GM23248 (cell line): ENCODE measurements at regions not wholly inside any gene's neighbourhood (a gene's known extent, or its start where the extent isn't known, plus 50 kb on each side); places are given as distances from the start of the nearest gene placed in this dataset.

Experiments
- DNase-seq: peaks from one replicate; pipeline ENCODE4 v3.0.0-alpha.2; 2015
- H2AFZ ChIP-seq: fragments of 200-600 bp; sonication (generic); 2 replicates; pipeline ENCODE4 v1.6.1; 2016; ENCODE audit warnings: antibody characterized with exemption
- H3F3A ChIP-seq: fragments of 200-600 bp; sonication (generic); 2 replicates; pipeline ENCODE4 v1.6.1; 2016; ENCODE audit warnings: mild to moderate bottlenecking, antibody characterized with exemption, mixed run types; ENCODE audit not compliant: insufficient read depth
- H3K27ac ChIP-seq: fragments of 200-600 bp; sonication (generic); 2 replicates; pipeline ENCODE4 v1.5.1; 2016; ENCODE audit warnings: mild to moderate bottlenecking
- H3K27me3 ChIP-seq: fragments of 200-600 bp; sonication (generic); replicated peaks from 2 replicates; pipeline ENCODE4 v1.6.1; 2016; ENCODE audit warnings: mild to moderate bottlenecking; ENCODE audit not compliant: insufficient read depth
- H3K36me3 ChIP-seq: fragments of 200-600 bp; sonication (generic); 2 replicates; pipeline ENCODE4 v1.6.1; 2016; ENCODE audit warnings: low read depth, mild to moderate bottlenecking
- H3K4me1 ChIP-seq: fragments of 200-600 bp; sonication (generic); 2 replicates; pipeline ENCODE4 v1.6.1; 2016; ENCODE audit warnings: mild to moderate bottlenecking; ENCODE audit not compliant: insufficient read depth
- H3K4me2 ChIP-seq: fragments of 200-600 bp; sonication (generic); one replicate; pipeline ENCODE4 v1.6.1; 2016; ENCODE audit warnings: mild to moderate bottlenecking; ENCODE audit not compliant: unreplicated experiment
- H3K4me3 ChIP-seq: fragments of 200-600 bp; sonication (generic); 2 replicates; pipeline ENCODE4 v1.5.1; 2016; ENCODE audit warnings: mild to moderate bottlenecking
- H3K79me2 ChIP-seq: fragments of 200-600 bp; sonication (generic); 2 replicates; pipeline ENCODE4 v1.6.1; 2016; ENCODE audit warnings: mild to moderate bottlenecking; ENCODE audit not compliant: insufficient read depth
- H3K9ac ChIP-seq: fragments of 200-600 bp; sonication (generic); 2 replicates; pipeline ENCODE4 v1.6.1; 2016; ENCODE audit warnings: mild to moderate bottlenecking
- H3K9me2 ChIP-seq: fragments of 200-600 bp; sonication (generic); 2 replicates; pipeline ENCODE4 v1.6.1; 2016; ENCODE audit warnings: mixed run types, mild to moderate bottlenecking, moderate library complexity; ENCODE audit not compliant: insufficient read depth
- H3K9me3 ChIP-seq: fragments of 200-600 bp; sonication (generic); one replicate; pipeline ENCODE4 v1.6.1; 2017; ENCODE audit warnings: low read depth
- H4K20me1 ChIP-seq: fragments of 200-600 bp; sonication (generic); 2 replicates; pipeline ENCODE4 v1.6.0; 2016; ENCODE audit not compliant: insufficient read depth
- EZH2 ChIP-seq: fragments of 200-600 bp; sonication (generic); IDR thresholded peaks from 2 replicates; pipeline ENCODE4 v1.6.1; 2018; ENCODE audit warnings: antibody characterized with exemption, mild to moderate bottlenecking; ENCODE audit not compliant: insufficient read depth, poor library complexity, severe bottlenecking
- EZH2phosphoT487 ChIP-seq: fragments of 200-600 bp; sonication (generic); IDR thresholded peaks from 2 replicates; pipeline ENCODE4 v1.6.1; 2018; ENCODE audit warnings: antibody characterized with exemption, moderate library complexity, mild to moderate bottlenecking, low read depth; ENCODE audit not compliant: insufficient read depth
- WGBS, 2 experiments: methylation state at CpG; one replicate each; pipeline ENCODE4 v1.1.6; 2015 to 2017; ENCODE audit warnings: low lambda C conversion rate in 2 of 2, low coverage in 1 of 2; ENCODE audit errors: missing lambda C conversion rate in 2 of 2; 5-methylcytosine and 5-hydroxymethylcytosine counted together
- in situ Hi-C: fragments of 300-500 bp; cut with MboI; formaldehyde crosslinking; loops from 2 replicates; pipeline ENCODE4 v1.15.0; 2020

DNA sequence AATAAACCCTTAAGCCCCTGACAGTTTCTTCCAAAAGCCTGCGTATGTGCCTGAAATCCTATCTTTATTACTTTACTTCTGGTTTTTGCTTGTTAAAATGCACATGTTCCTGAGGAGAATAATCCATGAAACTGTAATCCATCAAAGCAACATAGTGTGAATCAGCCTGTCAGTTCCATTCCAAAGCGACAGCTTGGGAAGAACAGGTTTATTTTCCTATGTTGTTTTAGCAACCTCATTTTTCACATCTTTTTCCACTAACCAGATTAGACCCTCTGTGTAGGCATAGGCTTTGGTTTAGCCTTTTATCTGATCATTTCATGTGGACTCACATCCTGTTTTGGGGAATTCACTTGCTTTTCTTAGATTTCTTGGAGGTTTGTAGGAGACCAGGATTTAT, 988.0 kb downstream of the SQOR start:
- in situ Hi-C loops = no loop called here
- no peaks in the 10 kb centered on the region for H4K20me1 ChIP-seq
- 26 to 29% methylated on average over 2 of the region's 2 CpGs for WGBS, 2 experiments

DNA sequence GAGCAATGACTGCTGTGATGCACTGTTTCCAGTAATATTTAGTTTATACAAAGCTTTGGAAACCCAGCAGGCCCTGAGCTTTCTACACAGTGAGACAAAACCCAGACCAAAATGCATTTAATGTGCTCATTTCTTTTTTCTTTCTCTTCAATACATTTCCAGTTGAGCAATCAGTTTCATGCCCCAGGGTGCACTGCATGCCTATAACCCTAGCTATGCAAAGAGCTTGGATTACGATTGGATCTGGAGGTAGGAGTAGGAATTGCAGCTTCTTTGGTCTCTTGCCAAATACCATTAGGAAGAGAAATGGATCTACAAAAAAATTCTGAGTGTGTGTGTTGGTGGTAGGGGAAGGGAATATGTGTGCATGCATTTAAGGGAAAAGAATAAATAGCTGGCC, 1001.4 kb downstream of the SQOR start:
- no peak for DNase-seq
- Histone ChIP-seq H3K4me2 (no peak overlapping the region), H3K79me2 (no peaks in the 10 kb centered on the region), H3K9me3 (peaks cover 4% of the 10 kb centered on the region), H3K27me3 (no peaks in the 10 kb centered on the region), H3K4me1 (no peaks in the 10 kb centered on the region), H3K9ac (no peak overlapping the region), H3K9me2 (no peaks in the 10 kb centered on the region), H2AFZ (no peak overlapping the region), H3K27ac (no peak overlapping the region), H3K36me3 (no peaks in the 10 kb centered on the region), H4K20me1 (no peaks in the 10 kb centered on the region), H3K4me3 (no peak overlapping the region), H3F3A (no peaks in the 10 kb centered on the region)
- 16 to 17% methylated on average over 1 of the region's 1 CpG for WGBS, 2 experiments
- in situ Hi-C loops = no loop called here
- TF ChIP-seq EZH2phosphoT487 = no peak
- TF ChIP-seq EZH2 = no peak

More for the DNA sequence above, 988.0 kb downstream of the SQOR start:
- no peak for DNase-seq
- H3K4me1 ChIP-seq = no peaks in the 10 kb centered on the region
- H3K79me2 ChIP-seq = no peaks in the 10 kb centered on the region
- no peaks in the 10 kb centered on the region for H3K27me3 ChIP-seq
- no peaks in the 10 kb centered on the region for H3K9me3 ChIP-seq
- H3K27ac ChIP-seq = no peak overlapping the region
- H3K36me3 ChIP-seq = no peaks in the 10 kb centered on the region
- no peak overlapping the region for H3K9ac ChIP-seq
- TF ChIP-seq EZH2 (no peak), EZH2phosphoT487 (no peak)
- H3F3A ChIP-seq = no peaks in the 10 kb centered on the region
- H3K4me2 ChIP-seq = no peak overlapping the region
- H3K9me2 ChIP-seq = no peaks in the 10 kb centered on the region
- no peak overlapping the region for H3K4me3 ChIP-seq
- no peak overlapping the region for H2AFZ ChIP-seq

DNA sequence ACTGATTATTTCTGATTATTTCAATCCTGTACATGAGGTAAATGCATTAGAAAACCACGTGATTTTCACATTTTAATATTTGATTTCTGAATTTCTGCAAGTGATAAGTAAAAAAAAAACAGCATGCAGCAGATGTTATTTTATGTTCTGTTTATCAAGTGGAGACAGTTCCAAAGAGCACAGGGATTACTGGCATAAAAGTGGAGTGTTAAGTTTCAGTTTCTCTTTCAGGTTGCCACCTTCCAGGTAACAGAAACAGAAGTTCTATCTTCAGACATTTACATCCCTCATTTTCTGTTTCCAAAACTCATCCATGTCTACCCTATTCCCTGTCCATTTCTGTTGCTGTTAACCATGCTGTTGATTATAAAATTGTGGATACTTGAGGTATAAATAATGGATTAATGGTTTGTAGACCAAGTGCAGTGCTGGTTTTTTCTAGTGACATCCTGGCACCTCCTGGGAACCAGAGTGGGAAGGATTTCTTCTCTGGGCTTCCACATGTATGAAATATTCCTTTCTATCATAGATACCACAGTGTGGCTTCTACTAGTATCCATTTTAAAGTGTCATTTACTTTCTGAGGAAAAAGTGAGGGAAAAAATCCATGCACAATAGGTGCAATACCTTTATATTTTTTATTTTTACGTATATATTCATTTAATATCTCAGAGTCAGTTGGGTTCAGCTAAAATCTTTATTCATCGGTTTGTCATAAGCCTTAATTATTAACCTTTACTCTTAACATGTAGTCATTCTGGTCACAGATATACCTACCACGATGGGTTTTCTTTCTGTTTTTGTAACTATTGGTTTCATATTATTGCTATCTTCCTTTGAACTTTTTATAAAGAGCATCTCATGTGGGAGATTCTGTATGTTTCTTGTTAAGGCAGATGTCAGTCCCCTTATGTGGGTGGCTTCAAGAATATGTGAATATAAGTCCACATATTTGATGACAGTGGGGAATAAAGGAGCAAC, 1010.0 kb downstream of the SQOR start:
- 14 to 18% methylated on average over 4 of the region's 4 CpGs for WGBS, 2 experiments
- TF ChIP-seq EZH2 (no peak), EZH2phosphoT487 (no peak)
- Histone ChIP-seq H3K4me3 (no peak overlapping the region), H3K27me3 (no peaks in the 10 kb centered on the region), H3K9me2 (no peaks in the 10 kb centered on the region), H3F3A (no peaks in the 10 kb centered on the region), H3K36me3 (no peaks in the 10 kb centered on the region), H3K9me3 (no peaks in the 10 kb centered on the region), H3K79me2 (no peaks in the 10 kb centered on the region), H3K9ac (no peak overlapping the region), H3K4me2 (no peak overlapping the region), H3K4me1 (no peaks in the 10 kb centered on the region), H2AFZ (no peak overlapping the region), H3K27ac (no peak overlapping the region), H4K20me1 (no peaks in the 10 kb centered on the region)
- in situ Hi-C loops = no loop called here
- DNase-seq = no peak

DNA sequence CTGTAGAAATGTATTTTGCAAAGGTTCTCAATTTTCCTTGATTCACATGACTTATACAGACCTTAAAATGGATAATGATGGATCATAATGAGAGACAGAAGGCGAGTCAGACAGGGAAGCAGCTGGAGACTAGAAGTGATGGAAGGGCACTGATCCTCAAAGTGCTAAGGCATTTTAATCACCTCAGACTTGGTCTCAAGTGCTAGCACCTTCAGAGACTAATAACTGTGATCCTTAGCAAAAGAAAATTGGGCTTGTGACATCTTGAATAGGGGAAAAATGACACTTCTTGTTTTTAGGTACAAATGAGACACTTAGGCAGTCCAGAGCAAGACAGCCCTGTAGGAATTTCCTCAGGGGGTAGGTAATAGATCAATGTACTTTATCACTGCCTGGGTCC, 1011.7 kb downstream of the SQOR start:
- no peak overlapping the region for H3K4me3 ChIP-seq
- H3K9me2 ChIP-seq = no peaks in the 10 kb centered on the region
- no peaks in the 10 kb centered on the region for H3K27me3 ChIP-seq
- in situ Hi-C loops = no loop called here
- no peak overlapping the region for H3K9ac ChIP-seq
- H2AFZ ChIP-seq = no peak overlapping the region
- no peak for DNase-seq
- 0 to 17% methylated on average over 1 of the region's 1 CpG for WGBS, 2 experiments
- H3K79me2 ChIP-seq = no peaks in the 10 kb centered on the region
- no peaks in the 10 kb centered on the region for H3F3A ChIP-seq
- TF ChIP-seq EZH2phosphoT487 (no peak), EZH2 (no peak)
- H4K20me1 ChIP-seq = no peaks in the 10 kb centered on the region
- no peaks in the 10 kb centered on the region for H3K36me3 ChIP-seq
- H3K4me2 ChIP-seq = no peak overlapping the region
- H3K9me3 ChIP-seq = no peaks in the 10 kb centered on the region
- no peaks in the 10 kb centered on the region for H3K4me1 ChIP-seq
- H3K27ac ChIP-seq = no peak overlapping the region
